ENCODE measurements at regions not wholly inside any gene's neighbourhood (a gene's known extent, or its start where the extent isn't known, plus 50 kb on each side); places are given as distances from the start of the nearest gene placed in this dataset.

- TF ChIP-seq CTCF (IDR thresholded peaks at IDR 0.05; ENCODE audit: low read depth, low read length) (no peak), POLR2A (IDR thresholded peaks at IDR 0.05; ENCODE audit: extremely low read depth, insufficient read length) (no peak)
Measured at GRCh38 chr3:36259580-36259979, 120.7 kb upstream of the STAC start.
